Right kidney (tissue), 1 donor: ENCODE measurements at regions not wholly inside any gene's neighbourhood (a gene's known extent, or its start where the extent isn't known, plus 50 kb on each side); places are given as distances from the start of the nearest gene placed in this dataset.
"Not testable (repeated sequence)": the region's sequence is repeated elsewhere in the genome, so short reads cannot be mapped to it uniquely, and the experiment has no call there.

Source experiments
- DNase-seq: peaks from one replicate; pipeline ENCODE4 v3.0.0-alpha.2; 2016

- DNase-seq: no peak
These were observed 132.6 kb downstream of the CUL2 start for GRCh38 chr10:34957531-34957930.

GRCh38 chr10:34956756-34957155 lies 133.4 kb downstream of the CUL2 start:
- DNase-seq: no peak

GRCh38 chr10:34955391-34955790 lies 134.8 kb downstream of the CUL2 start:
- DNase-seq: no peak

GRCh38 chr10:34954142-34954541 lies 136.0 kb downstream of the CUL2 start:
- no peak for DNase-seq

GRCh38 chr10:34951263-34951887 lies 136.3 kb upstream of the PARD3 start:
- not testable (repeated sequence) for DNase-seq

GRCh38 chr10:34945951-34946522 lies 130.9 kb upstream of the PARD3 start:
- DNase-seq: not testable (repeated sequence)

GRCh38 chr10:34941471-34942357 lies 126.6 kb upstream of the PARD3 start:
- no peak for DNase-seq

GRCh38 chr10:34940436-34940835 lies 125.3 kb upstream of the PARD3 start:
- DNase-seq: no peak

- no peak for DNase-seq
These were observed 123.2 kb upstream of the PARD3 start for GRCh38 chr10:34938399-34938670.

GRCh38 chr10:34937643-34938398 lies 122.7 kb upstream of the PARD3 start:
- DNase-seq: not testable (repeated sequence)

- DNase-seq: no peak
These were observed 121.0 kb upstream of the PARD3 start for GRCh38 chr10:34936061-34936460.

- no peak for DNase-seq
These were observed 118.6 kb upstream of the PARD3 start for GRCh38 chr10:34933676-34934075.

GRCh38 chr10:34932235-34932634 lies 117.1 kb upstream of the PARD3 start:
- DNase-seq: no peak

GRCh38 chr10:34931216-34931615 lies 116.1 kb upstream of the PARD3 start:
- DNase-seq: no peak

- DNase-seq: no peak
These were observed 107.0 kb upstream of the PARD3 start for GRCh38 chr10:34922138-34922537.

- DNase-seq: no peak
These were observed 105.5 kb upstream of the PARD3 start for GRCh38 chr10:34920578-34920977.

- peak; percentile 27 for DNase-seq
These were observed 103.8 kb upstream of the PARD3 start for GRCh38 chr10:34918776-34919315.

- DNase-seq: peak; percentile 37
These were observed 103.1 kb upstream of the PARD3 start for GRCh38 chr10:34918060-34918775.

- no peak for DNase-seq
These were observed 101.2 kb upstream of the PARD3 start for GRCh38 chr10:34916314-34916713.

- no peak for DNase-seq
These were observed 97.7 kb upstream of the PARD3 start for GRCh38 chr10:34912771-34913170.

GRCh38 chr10:34911661-34912205 lies 96.6 kb upstream of the PARD3 start:
- DNase-seq: no peak

GRCh38 chr10:34908481-34908880 lies 93.4 kb upstream of the PARD3 start:
- no peak for DNase-seq
